Fibroblast of villous mesenchyme (primary cell): ENCODE measurements at regions not wholly inside any gene's neighbourhood (a gene's known extent, or its start where the extent isn't known, plus 50 kb on each side); places are given as distances from the start of the nearest gene placed in this dataset.
"Not testable (repeated sequence)": the region's sequence is repeated elsewhere in the genome, so short reads cannot be mapped to it uniquely, and the experiment has no call there.

Experiments
- DNase-seq: peaks from one replicate; pipeline ENCODE4 v3.0.0-alpha.2; 2010; ENCODE audit warnings: low read depth
- H3K4me3 ChIP-seq: 2 replicates; pipeline ENCODE4 v1.5.1; 2011; ENCODE audit warnings: low read depth, mild to moderate bottlenecking, low read length
- TF ChIP-seq, protein P1 (sequence below): IDR thresholded peaks from 2 replicates; pipeline ENCODE4 v1.5.1; 2012; ENCODE audit warnings: low read depth, mild to moderate bottlenecking, low read length; ENCODE audit not compliant: insufficient read depth

DNA sequence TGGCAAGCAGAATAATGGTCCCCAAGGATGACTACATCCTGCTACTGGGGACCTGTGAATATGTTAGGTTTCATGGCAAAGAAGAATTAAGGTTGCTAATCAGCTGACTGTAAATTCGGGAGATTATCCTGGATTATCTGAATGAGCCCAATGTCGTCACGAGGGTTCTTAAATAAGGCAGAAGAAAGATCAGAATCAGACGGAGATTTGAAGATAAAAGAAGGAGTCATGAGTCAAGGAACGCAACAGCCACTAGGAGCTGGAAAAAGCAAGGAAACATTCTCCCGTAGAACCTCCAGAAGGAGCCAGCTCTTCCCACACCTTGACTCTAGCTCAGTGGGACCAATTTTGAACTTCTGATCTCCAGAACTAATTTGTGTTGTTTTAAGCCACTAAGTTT, 82.9 kb upstream of the APBB1IP start:
- no peak overlapping the region for H3K4me3 ChIP-seq
- TF ChIP-seq, protein P1, sequence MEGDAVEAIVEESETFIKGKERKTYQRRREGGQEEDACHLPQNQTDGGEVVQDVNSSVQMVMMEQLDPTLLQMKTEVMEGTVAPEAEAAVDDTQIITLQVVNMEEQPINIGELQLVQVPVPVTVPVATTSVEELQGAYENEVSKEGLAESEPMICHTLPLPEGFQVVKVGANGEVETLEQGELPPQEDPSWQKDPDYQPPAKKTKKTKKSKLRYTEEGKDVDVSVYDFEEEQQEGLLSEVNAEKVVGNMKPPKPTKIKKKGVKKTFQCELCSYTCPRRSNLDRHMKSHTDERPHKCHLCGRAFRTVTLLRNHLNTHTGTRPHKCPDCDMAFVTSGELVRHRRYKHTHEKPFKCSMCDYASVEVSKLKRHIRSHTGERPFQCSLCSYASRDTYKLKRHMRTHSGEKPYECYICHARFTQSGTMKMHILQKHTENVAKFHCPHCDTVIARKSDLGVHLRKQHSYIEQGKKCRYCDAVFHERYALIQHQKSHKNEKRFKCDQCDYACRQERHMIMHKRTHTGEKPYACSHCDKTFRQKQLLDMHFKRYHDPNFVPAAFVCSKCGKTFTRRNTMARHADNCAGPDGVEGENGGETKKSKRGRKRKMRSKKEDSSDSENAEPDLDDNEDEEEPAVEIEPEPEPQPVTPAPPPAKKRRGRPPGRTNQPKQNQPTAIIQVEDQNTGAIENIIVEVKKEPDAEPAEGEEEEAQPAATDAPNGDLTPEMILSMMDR: no peak
- no peak for DNase-seq

DNA sequence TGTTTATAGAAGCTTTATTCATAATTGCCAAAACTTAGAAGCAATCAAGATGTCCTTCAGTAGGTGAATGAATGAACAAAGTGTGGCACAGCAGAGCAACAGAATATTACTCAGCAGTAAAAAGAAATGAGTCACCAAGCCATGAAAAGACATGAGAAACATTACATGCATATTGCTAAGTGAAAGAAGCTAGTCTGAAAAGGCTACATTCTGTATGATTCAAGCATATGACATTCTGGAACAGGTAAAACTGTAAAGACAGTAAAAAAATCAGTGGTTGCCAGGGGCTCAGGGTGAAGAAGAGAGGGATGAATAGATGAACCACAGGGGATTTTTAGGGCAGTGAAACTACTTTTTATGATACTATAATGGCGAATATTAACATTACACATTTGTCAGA, 80.9 kb upstream of the APBB1IP start:
- H3K4me3 ChIP-seq: no peak overlapping the region
- TF ChIP-seq, protein P1: no peak
- DNase-seq: no peak

DNA sequence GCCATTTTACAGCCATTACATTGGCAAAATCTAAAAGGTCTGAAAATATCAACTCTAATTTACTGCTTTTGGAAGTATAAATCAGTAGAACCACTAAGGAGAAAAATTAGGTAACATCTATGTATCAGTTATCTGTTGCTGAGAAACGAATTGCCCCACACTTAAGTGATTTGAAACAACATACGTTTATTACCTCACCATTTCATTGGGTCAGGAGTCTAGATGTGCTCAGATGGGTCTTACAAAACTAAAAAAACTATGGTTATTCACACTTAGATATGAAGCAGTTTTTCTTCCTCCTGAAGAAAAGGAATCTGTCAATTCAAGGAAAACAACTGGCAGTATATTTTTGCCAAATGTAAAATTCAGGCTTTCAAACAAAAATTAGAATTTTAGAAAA, 80.1 kb upstream of the APBB1IP start:
- H3K4me3 ChIP-seq: no peak overlapping the region
- TF ChIP-seq, protein P1: no peak
- DNase-seq: no peak

DNA sequence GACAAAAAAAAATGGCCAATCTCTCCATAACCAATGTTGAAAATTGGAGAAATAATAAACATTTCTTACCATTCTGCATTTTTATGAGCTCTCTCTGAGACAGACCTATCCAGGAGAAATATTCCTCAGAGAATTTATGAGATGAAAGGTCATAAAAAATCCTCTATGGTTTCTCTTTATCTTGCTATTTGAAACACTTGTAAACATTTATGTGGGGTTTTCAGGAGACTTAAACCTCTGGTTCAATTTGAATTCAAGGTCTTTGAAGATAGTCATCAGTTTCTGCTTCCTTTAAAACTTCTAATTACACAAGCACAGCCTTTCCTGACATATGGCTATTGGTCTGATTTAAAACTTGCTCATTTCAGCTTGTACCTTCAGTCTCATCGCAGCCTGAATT, 78.5 kb upstream of the APBB1IP start:
- DNase-seq: no peak
- H3K4me3 ChIP-seq: no peak overlapping the region
- TF ChIP-seq, protein P1: no peak

DNA sequence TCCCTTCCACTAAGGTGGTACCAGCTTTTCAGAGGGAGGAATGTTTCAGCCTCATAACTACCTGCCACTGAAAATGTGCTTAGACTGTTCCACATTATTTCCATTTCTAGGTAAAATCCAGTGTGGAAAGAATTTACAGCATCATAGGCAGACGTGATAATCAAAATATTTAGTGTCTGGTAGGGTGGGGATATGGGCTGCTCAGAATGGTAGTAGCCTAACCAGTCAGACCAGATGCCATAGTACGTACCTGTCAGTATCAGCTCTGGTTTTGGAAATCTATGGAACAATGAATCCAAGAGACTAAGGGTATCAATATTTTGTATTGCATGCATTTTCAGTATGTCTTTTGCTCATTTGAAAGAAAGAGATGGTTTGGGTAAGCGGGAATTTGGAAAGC, 76.8 kb upstream of the APBB1IP start:
- DNase-seq: no peak
- H3K4me3 ChIP-seq: no peak overlapping the region
- TF ChIP-seq, protein P1: no peak

DNA sequence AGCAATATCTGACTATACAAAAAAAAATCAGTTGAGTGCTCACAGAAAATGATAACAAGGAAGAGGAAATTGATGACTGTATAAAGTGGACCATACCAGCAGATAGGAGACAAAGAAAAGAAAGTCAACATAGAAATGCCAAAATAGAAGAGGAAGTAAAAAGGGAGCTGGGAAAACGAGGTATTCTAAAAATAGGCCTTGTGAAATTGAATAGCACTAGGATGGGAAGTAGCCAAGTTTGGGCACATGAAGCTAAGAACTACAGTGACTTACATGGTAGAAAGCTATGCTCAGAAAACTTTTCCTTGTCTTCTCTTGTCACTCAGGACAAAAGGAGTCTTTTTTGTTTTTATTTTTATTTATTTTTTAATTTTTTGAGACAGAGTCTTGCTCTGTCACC, 76.2 kb upstream of the APBB1IP start:
- TF ChIP-seq, protein P1: no peak
- DNase-seq: no peak
- no peak overlapping the region for H3K4me3 ChIP-seq

DNA sequence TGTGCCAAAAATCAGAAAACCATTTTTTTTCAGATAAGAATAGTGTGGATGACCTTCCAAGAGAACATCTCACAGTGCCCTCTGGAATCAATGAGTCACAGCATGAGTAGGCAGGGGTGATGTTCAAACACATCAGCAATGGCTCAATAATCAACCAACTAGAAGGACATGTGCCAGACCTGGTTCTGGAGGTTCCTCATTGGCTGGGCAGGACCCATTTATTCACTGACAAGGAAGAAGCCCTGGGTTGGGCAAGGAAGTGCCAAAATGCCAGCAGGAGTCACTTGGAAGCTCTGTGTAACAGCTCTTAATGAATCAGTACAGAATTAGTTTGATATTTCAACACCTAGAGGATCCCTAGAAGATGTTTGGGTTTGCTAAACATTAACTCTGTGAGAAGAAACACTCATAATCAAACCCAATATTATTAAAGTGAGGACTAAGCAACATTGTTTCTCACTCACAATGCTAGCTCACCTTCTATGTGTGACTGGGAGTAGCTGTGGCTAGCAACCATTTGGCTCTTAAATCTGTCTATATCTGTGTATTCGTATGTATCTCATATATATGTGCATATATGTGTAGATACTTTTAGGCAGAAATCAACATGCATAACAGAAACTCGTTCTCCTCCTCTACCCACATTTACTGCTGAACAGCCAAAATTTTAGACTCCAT, 72.3 kb upstream of the APBB1IP start:
- DNase-seq: no peak
- TF ChIP-seq, protein P1: no peak
- H3K4me3 ChIP-seq: no peak overlapping the region

DNA sequence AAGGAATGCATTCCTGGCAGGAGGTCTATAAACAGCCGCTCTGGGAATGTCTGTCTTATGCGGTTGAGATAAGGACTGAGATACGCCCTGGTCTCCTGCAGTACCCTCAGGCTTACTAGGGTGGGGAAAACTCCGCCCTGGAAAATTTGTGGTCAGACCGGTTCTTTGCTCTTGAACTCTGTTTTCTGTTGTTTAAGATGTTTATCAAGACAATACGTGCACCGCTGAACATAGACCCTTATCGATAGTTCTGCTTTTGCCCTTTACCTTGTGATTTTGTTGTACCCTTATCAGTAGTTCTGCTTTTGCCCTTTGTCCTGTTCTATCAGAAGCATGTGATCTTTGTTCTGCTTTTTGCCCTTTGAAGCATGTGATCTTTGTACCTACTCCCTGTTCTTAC, 71.1 kb upstream of the APBB1IP start:
- not testable (repeated sequence) for DNase-seq, H3K4me3 ChIP-seq
